ENCODE measurements at regions not wholly inside any gene's neighbourhood (a gene's known extent, or its start where the extent isn't known, plus 50 kb on each side); places are given as distances from the start of the nearest gene placed in this dataset.
A peak's percentile ranks its signal among the peaks of the same experiment; 100 is the strongest.

DNA sequence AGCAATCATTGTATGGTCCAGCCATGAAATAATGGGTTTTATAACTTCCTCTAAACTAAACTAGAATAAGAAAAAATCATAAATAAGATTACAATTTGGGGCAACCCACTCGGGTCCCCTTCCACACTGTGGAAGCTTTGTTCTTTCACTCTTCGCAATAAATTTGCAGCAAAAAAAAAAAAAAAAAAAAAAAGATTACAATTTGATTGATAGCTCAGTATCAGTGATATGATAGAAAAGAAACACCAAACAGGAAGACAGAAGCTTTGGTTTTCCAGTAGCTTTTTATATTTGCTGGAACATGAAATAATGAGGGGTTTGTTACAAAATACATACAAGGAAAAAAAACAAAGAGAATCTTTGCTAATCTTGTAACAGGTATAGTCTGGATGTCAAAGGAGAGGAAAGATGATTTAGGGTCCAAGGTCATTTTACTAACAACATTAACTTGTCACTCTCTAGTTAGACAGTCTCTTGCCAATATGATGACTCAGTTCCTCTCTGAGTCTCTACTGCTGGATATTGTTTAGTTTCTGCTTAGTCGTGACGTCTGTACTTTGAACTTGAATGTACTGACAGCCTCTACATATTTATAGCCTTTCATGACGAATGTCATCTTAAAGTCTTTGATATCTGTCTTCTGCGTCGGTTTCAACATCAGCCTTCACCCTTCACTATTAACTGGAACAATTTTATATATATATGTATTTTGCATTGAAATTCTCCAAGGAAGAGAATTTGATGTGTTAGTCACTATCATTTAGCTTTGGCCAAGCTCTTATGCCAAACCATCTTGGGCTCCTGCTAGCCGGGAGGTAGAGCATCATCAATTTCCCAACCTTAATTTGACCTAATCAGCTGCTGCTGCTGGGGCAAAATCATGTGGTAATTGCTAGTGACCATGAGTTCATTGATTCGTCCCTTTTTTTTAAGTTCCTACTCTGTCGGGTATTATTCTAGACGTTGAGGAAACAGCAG lies 213.1 kb upstream of the STXBP5 start:
- FAIRE-seq = no peak

DNA sequence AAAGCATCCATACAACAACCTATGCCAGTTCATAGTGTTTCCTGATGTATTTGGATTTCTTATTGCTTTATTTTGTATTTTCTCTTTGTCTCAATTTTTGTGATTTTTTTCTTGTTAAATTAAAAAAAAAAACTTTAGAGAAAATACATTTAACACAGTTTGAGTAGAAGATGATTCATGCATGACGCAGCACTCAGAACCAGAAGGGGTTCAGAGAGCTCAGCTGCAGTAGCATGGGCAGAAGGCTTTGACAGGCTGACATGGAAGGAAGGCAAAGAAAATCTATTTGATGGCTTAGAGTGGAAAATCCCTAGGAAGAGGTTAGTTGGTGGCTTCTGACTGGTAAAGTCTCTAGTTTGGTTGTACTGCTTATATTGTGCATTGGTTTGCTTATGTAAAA lies 207.2 kb upstream of the STXBP5 start:
- no peak for FAIRE-seq

DNA sequence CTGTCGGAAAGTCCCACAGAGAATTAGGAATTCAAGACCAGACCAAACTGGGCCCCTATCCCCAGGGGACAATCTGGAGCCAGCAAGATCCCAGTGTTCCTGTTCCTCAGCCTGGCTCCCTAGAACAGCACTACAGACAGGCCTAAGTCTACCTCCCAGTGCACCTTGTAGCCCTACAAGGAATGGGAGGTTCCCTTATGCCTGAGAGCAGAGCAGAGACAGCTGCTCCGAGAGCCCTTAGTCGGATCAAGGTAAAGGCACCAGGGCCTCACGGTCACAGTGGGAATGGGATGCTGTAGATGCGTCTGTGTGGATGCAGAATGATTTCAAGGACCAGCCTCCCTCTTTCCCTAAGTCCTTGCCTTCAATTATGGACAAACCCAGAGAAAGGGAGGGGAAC lies 204.5 kb upstream of the STXBP5 start:
- FAIRE-seq = no peak

DNA sequence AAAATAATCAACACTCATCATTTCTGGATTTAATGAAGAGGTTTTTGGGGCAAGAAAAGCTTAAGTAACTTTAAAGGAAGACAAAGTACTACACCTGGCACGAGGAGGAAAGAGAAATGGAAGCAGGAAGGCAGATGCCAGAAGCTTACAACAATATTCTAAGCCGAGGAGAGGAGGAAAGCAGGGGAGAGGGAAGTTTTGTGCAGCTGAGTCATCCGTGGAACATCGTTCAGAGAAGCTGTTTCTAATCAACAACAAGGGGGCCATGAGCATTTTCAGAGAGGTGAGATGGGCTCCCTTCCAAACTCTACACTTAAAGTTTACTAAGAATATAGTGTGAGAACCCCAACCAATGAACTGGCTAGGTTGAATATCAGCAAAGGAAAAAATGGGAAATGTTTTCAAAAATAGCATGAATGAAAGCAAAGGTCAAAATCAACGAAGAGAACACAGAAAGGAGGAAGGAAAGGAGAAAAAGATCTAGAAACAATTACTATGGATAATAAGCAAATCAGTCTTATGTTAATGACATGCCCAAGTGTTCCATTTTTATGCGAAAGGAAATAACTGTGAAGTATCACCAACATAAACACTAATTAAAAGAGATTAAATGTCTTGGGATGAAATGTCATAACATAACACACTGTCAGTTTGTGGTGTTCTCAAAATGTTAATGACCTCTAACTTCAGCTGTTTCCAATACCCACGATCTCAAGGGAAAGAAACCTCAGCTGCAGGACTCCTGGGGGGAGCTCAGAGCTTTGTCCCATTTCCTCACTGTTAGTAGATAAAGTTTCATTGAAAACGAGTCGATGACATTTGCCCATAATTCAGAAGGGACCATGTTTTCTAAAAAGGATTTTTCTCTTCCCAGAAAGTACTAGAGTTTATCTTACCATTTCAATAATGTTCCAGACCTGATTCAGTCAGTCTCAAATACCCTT lies 203.4 kb upstream of the STXBP5 start:
- no peak for FAIRE-seq

DNA sequence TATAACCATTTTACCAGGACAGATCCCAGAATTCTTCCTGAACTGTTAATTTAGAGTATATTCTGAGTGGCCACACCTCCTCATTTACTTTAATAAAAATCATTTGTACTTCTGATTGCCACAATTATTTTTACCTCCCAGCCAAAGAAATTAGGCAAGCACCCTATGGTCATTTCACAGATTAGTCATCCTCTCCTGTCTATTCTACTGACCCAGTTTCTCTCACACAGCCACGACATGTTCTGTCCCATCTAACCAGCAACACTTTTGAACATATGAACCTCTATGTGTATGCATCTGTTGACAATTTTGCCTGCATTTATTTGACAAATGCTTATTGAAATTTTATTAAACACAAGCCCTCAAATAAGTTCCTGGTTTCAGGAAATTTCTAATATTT lies 202.6 kb upstream of the STXBP5 start:
- FAIRE-seq = no peak

DNA sequence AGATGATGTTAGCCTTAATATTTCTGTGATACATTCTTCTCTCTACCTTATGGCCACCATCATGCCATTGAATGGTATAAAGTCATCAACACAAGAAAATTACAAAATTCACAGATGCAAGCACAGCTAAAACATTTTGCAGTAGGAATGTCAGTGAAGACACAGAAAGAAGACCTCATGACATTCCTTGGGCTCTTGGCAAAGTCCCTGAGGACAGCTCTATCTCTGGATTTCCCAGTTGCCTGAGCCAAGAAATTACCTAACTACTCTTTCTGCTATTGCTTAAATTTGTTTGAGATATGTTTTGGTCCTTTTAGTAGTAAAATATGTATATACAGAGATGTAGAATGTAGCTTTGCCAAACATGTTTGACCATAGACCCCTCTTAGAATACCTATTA lies 201.0 kb upstream of the STXBP5 start:
- no peak for FAIRE-seq

DNA sequence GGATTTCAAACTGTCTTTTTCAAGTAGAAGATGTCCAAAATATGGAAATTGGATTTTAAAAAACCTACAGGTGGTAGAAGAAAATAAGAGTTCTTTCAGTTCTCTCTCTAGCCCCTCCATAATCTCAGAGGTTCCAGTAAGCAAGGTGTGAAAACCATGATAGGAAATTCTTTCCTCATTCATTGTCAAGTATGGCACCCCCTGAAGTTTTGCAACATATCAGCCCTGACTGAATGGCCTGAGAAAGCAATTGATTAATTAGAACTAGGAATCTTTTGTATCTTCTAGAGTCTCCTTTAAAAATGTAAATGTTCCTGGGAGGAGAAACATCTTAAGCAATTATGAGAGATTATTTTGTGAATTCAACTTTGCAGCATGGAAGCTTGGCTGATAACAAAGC lies 198.7 kb upstream of the STXBP5 start:
- no peak for FAIRE-seq

DNA sequence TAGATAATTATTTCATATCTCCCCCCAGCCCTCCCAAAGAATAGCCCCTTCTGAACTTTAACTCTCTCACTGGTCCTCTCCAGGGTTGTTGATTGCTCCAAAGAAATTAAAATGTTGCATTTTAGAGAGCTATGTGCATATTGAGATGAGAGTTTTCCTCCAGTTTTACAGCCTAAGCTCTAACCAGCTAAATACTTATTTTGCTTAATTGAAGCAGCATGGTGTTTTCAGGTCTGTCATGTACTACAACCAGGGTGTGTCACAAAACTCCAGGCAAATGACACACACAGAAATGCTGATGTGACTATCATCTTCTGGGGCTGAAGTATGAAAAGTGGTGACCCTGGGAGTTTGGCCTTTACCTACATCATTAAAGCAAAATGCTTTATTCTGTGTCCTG lies 196.8 kb upstream of the STXBP5 start:
- FAIRE-seq = no peak

DNA sequence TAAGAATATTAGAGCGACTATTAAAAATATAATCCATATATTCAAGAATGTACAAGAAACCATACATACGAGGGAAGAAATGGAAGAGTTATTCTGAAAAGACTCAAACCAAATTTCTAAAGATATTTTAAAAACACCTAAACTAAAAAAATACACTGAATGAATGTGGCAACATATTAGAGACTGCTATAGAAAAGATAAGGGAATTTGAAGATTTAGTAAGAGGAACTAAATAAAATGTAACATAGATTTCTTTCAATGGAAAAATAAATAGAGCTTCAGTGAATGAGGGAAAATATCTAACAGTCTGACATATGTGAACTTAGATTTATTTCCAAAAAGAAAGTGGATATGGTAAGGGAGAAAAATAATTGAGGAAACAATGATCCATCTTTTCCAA lies 194.9 kb upstream of the STXBP5 start:
- peak; percentile 58 for FAIRE-seq

DNA sequence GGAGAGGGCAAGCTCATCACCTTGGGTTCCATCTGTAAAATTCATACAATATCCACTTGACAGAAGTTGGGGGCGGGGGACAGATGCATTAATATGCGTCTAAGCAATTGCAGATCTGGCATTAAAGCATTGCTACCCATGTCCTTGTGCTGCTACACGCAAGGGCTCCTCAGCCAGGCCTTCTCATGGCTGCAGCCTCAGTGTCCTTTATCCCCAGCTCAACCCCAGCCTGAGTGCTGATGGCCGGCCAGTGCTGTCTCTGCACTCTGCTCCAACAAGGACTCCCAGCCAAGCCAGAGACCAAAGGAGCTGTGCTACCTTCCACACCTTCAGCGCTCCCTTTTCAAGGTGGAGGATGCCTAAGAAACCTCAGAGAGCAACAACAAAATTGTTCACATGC lies 188.5 kb upstream of the STXBP5 start:
- no peak for FAIRE-seq

DNA sequence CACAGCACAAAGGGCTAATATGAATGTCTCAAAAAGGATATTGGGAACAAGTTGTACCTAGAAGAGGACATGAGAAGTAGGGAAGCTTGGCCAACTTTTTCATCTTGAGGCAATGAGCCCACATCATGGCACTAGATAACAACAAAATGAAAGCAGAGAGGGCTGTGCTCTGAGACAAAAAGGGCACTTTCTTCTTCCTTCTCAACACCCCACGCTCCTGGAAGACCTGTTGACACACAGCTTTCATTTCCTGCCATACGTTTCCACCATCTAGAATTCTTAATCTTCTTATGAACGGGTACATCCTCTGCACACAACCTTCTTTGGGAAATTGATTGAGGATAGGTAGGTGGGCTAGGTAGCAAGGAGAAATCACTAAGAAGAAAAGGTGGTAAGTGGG lies 187.8 kb upstream of the STXBP5 start:
- FAIRE-seq = no peak

DNA sequence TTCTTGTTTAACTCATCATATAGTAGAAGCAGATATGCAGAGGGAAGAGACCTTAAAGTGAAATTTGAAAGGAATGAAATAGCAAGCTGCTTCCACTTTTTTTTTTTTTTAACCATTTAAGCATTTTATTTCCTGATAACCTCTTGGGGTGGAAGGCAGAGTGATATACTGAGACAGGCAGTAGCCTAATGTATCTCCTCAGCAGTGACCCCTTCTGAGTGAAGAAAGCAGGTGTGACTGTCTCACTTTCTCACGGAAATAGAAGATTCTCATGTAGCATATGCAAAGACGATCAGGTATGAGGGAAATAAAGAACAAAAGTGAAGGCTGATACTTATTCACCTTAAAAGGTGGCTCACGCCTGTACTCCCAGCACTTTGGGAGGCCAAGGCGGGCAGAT lies 187.1 kb upstream of the STXBP5 start:
- FAIRE-seq = no peak

DNA sequence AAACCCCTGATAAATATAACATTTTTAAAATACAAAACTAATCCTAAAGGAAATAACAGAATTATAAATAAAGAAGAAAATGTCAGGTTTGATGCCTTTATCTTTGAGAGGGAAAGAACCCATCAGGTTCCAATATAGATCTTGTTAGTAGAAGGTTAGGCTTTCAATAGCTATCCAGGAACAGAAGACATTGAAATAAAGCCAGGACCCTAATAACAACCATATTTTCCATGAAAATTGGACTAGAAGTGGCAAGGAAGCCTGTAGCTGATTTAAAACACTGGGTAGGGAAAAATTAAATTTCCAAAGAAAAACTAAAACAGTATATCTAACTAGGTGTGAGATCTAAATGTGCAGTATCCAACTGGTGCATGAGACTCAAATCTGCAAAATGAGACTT lies 185.2 kb upstream of the STXBP5 start:
- no peak for FAIRE-seq

DNA sequence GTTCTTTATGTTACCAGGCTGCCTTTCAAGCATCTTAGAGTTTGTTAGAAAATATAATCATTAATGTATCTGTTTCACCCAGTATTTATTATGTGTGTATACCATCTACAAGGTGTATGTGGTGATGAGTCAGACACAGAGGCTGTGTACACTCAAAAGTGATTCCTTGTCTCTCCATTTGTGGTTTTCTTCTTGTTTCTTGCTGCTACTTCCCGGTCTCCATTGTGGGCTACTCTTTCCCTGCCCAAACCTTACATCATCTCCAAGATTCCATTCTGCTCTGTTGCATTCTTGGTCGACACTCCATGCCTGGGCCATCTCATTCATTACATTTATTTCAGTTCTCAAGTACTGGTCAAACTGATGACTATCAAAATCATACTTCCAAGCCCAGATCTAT lies 182.2 kb upstream of the STXBP5 start:
- no peak for FAIRE-seq

DNA sequence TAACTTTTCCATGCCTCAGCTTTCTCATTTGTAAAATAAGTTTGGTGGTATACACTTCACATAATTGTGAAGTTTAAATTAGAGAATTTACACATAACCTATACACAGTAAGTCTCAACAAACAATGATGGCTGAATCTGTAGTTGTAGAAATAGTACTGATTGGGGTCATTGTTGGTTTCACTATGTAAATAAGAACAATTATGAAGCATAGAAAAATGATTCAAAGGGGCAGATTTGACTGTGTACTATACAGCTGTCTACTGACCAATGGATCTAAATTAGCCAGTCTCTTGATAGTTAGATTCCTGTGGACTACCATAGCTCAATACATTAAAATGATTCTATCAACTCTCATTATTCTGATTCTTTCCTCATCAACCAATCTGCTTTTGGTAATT lies 181.1 kb upstream of the STXBP5 start:
- FAIRE-seq = no peak

DNA sequence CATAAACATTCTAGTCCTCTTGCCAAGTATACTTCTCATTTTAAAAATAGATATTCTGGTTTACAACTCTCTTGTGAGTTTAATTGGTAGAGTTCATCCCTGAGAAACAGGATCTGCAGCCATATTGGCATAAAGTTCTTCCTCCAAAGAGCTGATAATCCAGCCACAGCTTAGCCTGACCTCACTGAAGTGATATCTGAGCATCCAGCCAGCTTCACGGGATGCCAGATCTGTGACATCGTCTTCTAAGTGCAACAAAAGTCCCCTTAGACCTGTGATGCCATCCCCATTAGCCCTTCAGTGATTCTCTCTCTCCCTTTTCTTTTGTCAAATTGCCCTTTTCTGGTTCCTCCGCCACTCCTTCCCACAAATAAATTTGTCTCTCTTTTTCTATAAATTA lies 180.6 kb upstream of the STXBP5 start:
- no peak for FAIRE-seq

DNA sequence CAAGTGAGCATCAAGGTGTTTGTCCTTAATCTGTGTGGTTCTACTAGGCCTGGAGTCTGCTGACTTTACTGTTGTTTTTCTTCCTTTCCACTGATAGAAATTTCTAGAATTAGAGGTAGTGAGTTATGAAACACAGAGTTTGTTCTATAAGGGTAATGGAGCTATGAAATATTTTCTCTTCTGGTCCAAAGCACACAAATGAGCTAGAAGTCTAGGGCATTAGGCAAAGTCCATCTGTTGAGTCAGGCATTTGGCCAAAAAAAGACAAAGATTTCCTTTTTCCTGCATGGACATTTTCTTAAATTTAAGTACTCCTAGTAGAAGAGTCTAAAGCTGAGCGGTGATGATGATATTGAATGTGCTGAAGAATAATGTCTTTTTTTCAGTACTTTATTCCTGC lies 174.3 kb upstream of the STXBP5 start:
- no peak for FAIRE-seq

DNA sequence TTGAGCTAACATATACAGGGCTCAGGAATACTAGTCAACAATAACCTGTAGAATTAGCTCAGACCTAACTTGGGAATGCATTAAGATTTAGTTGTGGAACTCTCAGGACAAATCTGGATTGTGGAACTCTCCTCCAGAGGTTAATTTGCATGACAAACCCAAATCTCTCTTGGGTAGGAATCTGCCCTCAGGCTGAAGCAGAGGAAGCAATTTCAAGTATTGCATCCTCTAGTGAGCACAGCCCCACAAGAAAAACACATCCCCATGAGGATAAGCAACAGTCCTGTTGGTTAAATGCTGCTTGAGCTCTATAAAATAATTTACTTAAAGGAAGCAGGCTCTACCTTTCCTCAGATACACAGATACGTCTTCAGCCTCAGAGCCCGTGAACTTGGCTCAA lies 170.9 kb upstream of the STXBP5 start:
- FAIRE-seq = no peak

DNA sequence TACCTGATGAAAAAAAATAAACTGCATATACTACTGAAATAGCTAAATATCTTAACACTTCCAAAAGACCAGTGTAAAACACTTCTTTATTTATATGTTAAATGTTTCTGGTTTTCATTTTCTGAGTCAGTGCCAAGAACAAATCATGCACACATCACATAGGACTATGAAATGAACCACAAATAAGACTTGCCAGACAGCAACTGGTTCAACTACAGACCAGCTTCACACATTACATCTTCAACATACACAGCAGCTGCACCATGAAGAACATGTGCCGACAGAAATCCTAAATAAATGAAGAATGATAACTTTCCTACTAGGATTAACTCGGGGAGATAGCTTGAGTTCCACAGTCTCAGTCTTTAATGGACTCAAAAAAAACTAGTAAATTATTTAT lies 168.3 kb upstream of the STXBP5 start:
- no peak for FAIRE-seq

DNA sequence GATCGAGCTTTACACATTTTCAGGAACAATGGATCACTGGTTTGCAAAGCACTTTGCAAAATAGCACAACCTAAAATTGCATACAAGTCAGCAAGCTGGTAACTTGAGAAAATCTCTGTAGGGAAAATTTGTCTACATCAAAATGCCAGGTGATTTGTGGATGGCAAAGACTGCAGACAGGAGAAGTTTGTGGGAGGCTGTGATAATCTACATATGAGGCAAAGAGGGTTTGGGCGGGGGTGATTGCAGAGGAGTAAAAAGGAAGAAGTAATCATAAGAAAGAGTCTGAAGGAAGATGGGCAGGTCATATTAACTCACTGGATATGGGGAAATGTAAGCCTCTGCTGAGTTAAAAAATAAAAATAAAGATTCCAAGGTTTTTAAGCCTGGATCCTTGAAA lies 166.3 kb upstream of the STXBP5 start:
- FAIRE-seq = no peak

DNA sequence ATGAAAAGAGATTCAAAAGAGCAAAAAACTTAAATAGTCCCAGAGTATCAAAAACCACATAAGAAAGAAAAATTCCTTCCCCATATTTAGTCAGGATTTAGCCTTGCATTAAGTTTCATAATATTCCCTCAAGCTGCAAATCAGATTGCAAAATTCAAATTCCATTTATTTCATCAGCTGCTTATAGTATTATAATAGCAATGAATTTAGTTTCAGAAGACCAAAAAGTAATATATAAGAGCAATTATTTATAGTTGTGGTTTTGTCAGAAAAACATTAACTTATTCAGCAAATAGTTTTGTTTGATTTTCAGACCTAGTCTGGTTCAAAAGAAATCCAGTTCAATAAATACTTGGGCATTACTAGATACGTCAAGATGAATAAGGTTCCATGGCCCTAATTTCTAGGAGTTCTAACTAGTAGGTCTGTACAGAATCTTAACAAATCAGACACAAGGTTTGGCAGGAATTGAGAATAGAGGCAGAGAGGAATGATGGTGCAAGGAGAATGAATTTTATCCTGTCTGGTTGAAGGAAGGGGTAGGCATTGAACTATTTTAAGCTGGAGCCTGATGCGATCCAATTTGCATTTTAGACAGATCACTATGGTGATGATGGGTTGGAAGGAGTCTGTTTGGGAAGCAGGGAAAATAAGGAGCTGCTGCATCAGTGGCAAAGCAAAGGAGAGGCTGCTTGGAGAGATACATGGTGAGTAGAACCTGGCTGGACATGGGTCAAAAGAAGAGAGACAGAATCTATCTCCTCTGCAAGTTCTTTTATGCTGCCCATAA lies 163.9 kb upstream of the STXBP5 start:
- FAIRE-seq = no peak

DNA sequence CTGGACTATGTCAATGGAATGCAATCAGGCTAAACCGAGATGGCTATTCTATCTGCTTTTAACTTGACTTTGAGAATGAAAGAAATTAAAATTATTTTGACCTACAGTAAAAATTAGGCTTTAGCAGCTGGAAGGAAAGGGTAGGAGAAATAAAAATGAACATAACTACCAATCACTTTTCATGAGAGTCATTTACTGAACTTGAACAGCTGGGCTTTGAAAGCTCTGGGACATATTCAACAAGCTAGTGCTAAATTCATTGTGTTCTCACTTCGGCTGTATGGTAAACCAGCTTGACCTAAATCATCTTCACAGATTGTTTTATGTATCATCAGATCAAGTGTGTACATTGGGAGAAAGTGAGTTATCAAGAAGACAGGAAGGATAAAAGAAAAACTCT lies 161.5 kb upstream of the STXBP5 start:
- FAIRE-seq = no peak

DNA sequence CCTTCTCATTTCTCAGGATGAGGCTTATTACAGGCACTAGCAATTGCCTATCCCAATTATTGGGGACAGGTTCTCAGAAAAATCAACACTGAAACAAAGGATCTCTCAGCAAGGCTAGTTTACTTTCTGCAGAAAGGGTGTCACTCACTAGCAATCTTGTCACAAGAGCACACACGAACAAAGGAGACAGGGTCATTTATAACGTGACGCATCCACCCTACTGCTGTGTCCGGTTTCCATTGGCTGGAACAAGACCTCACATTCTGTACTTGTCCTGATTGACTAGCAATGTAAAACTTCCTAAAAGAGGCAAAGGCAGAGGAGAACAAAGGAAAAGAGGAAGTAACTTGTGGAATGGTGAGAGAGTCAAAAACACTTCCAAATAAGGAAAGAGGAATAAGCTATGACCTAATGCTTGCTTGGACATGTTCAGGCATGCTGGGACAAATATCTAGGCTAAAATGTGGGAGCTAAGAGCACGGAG lies 160.2 kb upstream of the STXBP5 start:
- FAIRE-seq = no peak

Measured in G401.6 (cell line).